OCI-LY3 (cell line): ENCODE measurements at regions not wholly inside any gene's neighbourhood (a gene's known extent, or its start where the extent isn't known, plus 50 kb on each side); places are given as distances from the start of the nearest gene placed in this dataset.

Experiments
- H2AFZ ChIP-seq: fragments of 200-600, 300-600 bp; shearing (Covaris generic); 2 replicates; pipeline ENCODE4 v1.6.0; 2014; ENCODE audit warnings: antibody characterized with exemption, low read depth, low read length
- H3K27ac ChIP-seq: fragments of 200-600, 300-600 bp; sonication (generic); 2 replicates; pipeline ENCODE4 v1.5.1; 2014; ENCODE audit warnings: mild to moderate bottlenecking, low read length, moderate library complexity, mixed read lengths
- H3K27me3 ChIP-seq: fragments of 200-600, 300-600 bp; sonication (generic); 2 replicates; pipeline ENCODE4 v1.6.1; 2014; ENCODE audit warnings: low read depth, low read length, mixed read lengths
- H3K36me3 ChIP-seq: fragments of 200-600, 300-600 bp; sonication (generic); replicated peaks from 2 replicates; pipeline ENCODE3; 2014; ENCODE audit warnings: low read depth, low read length, mixed read lengths
- H3K4me1 ChIP-seq: fragments of 300-600, 200-600 bp; sonication (generic); 2 replicates; pipeline ENCODE4 v1.6.1; 2014; ENCODE audit warnings: low read length, mixed read lengths
- H3K4me2 ChIP-seq: fragments of 200-600, 300-600 bp; sonication (generic); 2 replicates; pipeline ENCODE4 v1.6.1; 2014; ENCODE audit warnings: low read length, mixed read lengths
- H3K4me3 ChIP-seq: fragments of 300-600, 200-600 bp; sonication (generic); 2 replicates; pipeline ENCODE4 v1.5.1; 2014; ENCODE audit warnings: antibody characterized with exemption, mild to moderate bottlenecking, low read length, moderate library complexity
- H3K79me2 ChIP-seq: fragments of 300-600, 200-600 bp; shearing (Covaris generic); 2 replicates; pipeline ENCODE4 v1.6.1; 2014; ENCODE audit warnings: mild to moderate bottlenecking, low read length, mixed read lengths
- H3K9ac ChIP-seq: fragments of 300-600, 200-600 bp; shearing (Covaris generic); 2 replicates; pipeline ENCODE4 v1.6.0; 2014; ENCODE audit warnings: mild to moderate bottlenecking, low read length, moderate library complexity
- H3K9me3 ChIP-seq: fragments of 200-600, 300-600 bp; shearing (Covaris generic); 2 replicates; pipeline ENCODE4 v1.6.1; 2014; ENCODE audit warnings: low read length, mixed read lengths; ENCODE audit not compliant: insufficient read depth
- H4K20me1 ChIP-seq: fragments of 200-600, 300-600 bp; sonication (generic); 2 replicates; pipeline ENCODE4 v1.6.1; 2016; ENCODE audit warnings: low read length, mixed read lengths; ENCODE audit not compliant: insufficient read depth
- CTCF ChIP-seq: fragments of 200-600, 300-600 bp; sonication (generic); IDR thresholded peaks from 2 replicates; pipeline ENCODE4 v1.5.1; 2014; ENCODE audit warnings: antibody characterized with exemption, low read length, low read depth
- EZH2phosphoT487 ChIP-seq: fragments of 200-600 bp; shearing (Covaris generic); IDR thresholded peaks from 2 replicates; pipeline ENCODE4 v1.6.1; 2018; ENCODE audit warnings: antibody characterized with exemption, mixed run types, low read depth

GRCh38 chr13:100823448-100823847, 148.9 kb upstream of the TMTC4 start:
- Histone ChIP-seq H3K4me2 (no peak overlapping the region), H3K4me1 (peaks cover 6% of the 10 kb centered on the region), H4K20me1 (no peaks in the 10 kb centered on the region), H3K27ac (no peak overlapping the region), H3K36me3 (no peaks in the 10 kb centered on the region), H3K4me3 (no peak overlapping the region), H2AFZ (no peak overlapping the region), H3K9me3 (no peaks in the 10 kb centered on the region), H3K9ac (no peak overlapping the region), H3K27me3 (peaks cover 6% of the 10 kb centered on the region; the same call in 1 of the 2 replicates), H3K79me2 (no peaks in the 10 kb centered on the region)
- TF ChIP-seq CTCF (no peak), EZH2phosphoT487 (no peak)

DNA sequence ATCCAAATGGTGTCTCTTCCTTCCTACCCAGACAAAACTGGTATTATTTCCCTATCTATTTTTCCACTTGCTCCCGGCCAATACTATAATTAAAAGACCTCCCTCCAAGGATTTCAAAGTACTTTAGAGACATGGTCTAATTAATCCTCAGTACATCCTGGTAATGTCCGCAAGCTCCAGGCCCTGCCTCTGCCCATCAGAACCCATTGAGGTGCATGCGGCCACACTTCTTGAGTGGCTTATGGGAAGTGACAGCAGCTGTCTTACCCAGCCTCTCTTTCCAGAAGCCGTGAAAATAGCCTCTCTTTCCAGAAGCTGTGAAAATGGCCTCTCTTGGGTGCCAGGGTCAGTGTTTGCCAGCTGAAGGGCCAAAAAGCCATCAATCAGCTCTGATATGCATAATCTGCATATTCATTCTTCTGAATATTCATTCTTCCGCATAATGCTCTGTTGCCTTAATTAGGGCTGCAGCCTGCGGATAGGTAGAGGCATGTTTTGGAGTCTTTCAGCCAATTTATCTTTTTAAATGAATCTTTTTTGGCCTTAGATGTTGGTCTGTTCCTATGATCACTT, 148.4 kb upstream of the TMTC4 start:
- H3K79me2 ChIP-seq, result no peaks in the 10 kb centered on the region
- no peaks in the 10 kb centered on the region for H3K36me3 ChIP-seq
- no peak overlapping the region for H2AFZ ChIP-seq
- no peak overlapping the region for H3K4me3 ChIP-seq
- no peak overlapping the region for H3K4me2 ChIP-seq
- no peaks in the 10 kb centered on the region for H4K20me1 ChIP-seq
- H3K27me3 ChIP-seq, result peaks cover 6% of the 10 kb centered on the region; the same call in 1 of the 2 replicates
- TF ChIP-seq EZH2phosphoT487, result no peak
- TF ChIP-seq CTCF, result no peak
- H3K9ac ChIP-seq, result no peak overlapping the region
- H3K4me1 ChIP-seq, result peaks cover 6% of the 10 kb centered on the region
- H3K9me3 ChIP-seq, result 0 out of 2 replicates have a peak, but pooled peaks cover 2% of the 10 kb centered on the region
- H3K27ac ChIP-seq, result no peak overlapping the region

DNA sequence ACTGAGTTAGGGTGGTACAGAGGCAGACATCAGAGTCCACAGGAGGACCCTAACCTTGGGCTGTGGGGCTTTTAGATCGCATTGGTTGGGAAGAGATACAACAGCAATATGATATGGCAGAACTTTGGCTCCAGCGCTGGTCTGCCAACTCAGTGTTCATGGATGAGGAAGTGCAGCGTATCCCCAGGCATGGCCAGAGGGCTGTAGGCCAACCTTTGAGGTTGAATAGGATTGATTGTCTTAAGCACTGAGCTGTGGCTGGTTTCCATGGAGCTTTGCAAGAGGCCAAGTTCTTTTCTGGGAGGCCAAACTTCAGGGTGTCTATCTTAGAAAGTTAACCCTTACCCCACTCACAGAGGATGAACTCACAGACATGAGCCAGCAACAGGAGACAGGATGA, 144.1 kb upstream of the TMTC4 start:
- H3K4me2 ChIP-seq, result no peak overlapping the region
- TF ChIP-seq CTCF, result no peak
- TF ChIP-seq EZH2phosphoT487, result no peak
- no peak overlapping the region for H3K27ac ChIP-seq
- no peak overlapping the region for H3K4me3 ChIP-seq
- 0 out of 2 replicates have a peak, but pooled peaks cover 3% of the 10 kb centered on the region for H3K9me3 ChIP-seq
- H2AFZ ChIP-seq, result no peak overlapping the region
- no peaks in the 10 kb centered on the region for H3K79me2 ChIP-seq
- no peaks in the 10 kb centered on the region for H3K36me3 ChIP-seq
- no peak overlapping the region for H3K9ac ChIP-seq
- no peaks in the 10 kb centered on the region for H4K20me1 ChIP-seq
- H3K4me1 ChIP-seq, result no peaks in the 10 kb centered on the region
- 0 out of 2 replicates have a peak, but pooled peaks cover 3% of the 10 kb centered on the region for H3K27me3 ChIP-seq

DNA sequence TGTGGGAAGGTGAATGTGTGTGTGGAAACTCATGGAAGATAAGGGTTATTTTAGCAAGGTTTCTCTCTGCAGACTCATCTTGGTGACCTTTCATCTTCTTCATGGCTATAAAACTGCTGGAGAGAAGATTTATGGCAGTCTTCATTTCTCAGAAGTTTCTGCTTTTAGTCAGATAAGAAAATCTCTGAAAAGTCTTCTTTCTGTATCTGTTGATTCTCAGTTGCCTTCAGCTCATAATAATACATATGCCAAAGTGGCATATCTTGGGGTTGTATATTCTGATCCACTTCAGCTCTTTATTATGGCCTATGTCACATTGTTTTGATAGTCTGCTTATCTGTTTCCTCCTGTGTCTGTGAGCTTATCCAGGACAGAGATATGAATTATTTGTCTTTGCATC, 143.3 kb upstream of the TMTC4 start:
- H4K20me1 ChIP-seq, result no peaks in the 10 kb centered on the region
- no peaks in the 10 kb centered on the region for H3K4me1 ChIP-seq
- no peak overlapping the region for H2AFZ ChIP-seq
- no peak for TF ChIP-seq EZH2phosphoT487
- no peak for TF ChIP-seq CTCF
- H3K79me2 ChIP-seq, result no peaks in the 10 kb centered on the region
- H3K4me2 ChIP-seq, result no peak overlapping the region
- 0 out of 2 replicates have a peak, but pooled peaks cover 3% of the 10 kb centered on the region for H3K27me3 ChIP-seq
- H3K9ac ChIP-seq, result no peak overlapping the region
- H3K4me3 ChIP-seq, result no peak overlapping the region
- H3K27ac ChIP-seq, result no peak overlapping the region
- 0 out of 2 replicates have a peak, but pooled peaks cover 3% of the 10 kb centered on the region for H3K9me3 ChIP-seq
- H3K36me3 ChIP-seq, result no peaks in the 10 kb centered on the region
